Activated CD4-positive, CD25-positive, alpha-beta regulatory T cell treated with anti-CD3 and anti-CD28 coated beads, Interleukin-2, amount 50 U/mL, for 72 hours (primary cell): ENCODE measurements at regions not wholly inside any gene's neighbourhood (a gene's known extent, or its start where the extent isn't known, plus 50 kb on each side); places are given as distances from the start of the nearest gene placed in this dataset.

Experiments used
- DNase-seq: peaks from one replicate; pipeline ENCODE4 v3.0.0; 2021

- no peak for DNase-seq
Observed at GRCh38 chr10:130894471-130894870, 417.1 kb downstream of the TCERG1L start.

DNA sequence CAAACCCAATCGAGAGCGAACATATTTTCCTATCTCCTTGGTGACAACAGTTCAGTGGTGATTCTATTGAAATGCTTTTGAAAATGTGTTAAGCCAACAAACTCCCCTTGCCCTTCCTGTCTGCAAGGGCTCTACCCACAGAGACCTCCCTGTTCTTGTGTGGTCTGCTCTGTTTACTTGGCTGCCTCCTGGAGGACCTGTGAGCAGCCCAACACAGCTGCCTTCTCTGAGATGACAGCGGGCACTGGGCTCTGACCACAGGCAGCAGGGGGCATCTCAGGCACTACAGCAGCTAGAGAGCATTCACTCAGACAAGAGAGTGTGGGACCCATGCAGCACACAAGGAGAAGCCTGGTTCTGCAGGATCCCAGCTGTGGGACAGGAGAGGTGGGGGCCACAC is 416.4 kb downstream of the TCERG1L start:
- no peak for DNase-seq

DNA sequence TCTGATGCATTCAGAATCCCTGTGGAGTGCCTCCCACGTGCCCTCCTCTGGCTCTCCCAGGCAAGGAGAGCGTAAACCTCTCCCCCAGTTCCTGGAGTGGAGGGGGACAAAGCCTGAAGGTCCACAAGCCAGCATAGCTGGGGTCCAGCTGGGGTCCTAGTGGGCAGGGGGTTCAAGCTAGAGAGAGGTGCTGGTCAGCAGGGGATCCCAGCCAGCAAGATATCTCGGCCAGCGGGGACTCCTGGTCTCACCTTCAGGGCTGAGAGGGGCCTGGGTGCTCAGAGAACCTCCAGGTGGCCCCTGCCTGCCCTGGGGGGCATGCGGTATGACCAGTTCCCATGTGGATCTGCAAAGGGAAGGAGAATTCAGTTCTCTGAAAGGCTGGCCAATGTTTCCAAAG is 413.7 kb downstream of the TCERG1L start:
- no peak for DNase-seq

DNA sequence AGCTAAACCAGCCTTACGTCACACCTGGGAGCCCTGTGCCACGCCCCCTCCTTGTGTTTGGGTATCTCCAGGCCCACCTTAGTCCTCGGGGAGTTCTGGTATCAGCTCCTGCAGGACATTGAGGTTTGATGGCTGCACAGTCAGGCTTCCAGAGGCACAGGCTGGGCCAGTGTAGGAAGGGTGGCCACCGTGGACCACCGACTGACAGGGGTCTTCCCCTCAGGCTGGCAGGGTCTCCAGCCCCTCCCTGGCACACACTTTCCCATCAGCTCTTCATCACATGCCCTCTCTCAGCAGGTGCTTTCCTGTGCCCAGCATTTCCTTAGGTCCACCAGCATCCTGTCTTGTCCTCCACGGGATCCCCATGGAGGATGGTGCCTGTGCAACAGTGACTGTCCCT is 413.1 kb downstream of the TCERG1L start:
- no peak for DNase-seq

DNA sequence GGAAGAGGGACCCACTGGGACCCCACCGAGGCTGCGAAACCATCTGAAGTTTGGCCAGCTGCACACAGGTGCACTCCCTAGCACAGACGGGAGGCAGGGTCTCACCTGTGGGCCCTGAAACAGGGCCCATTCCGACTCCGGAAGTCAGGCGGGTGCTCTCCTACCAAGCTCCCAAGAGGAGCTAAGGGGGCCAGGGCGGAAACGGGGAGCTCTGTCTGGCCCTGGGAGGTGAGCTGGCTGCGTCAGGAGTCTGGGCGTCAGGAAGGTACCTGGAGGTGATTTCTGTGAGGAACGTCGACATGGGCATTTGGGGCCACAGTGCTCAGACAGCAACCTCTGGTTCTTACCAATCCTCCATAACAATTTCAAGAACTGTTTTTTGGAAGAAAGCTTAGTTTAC is 411.7 kb downstream of the TCERG1L start:
- DNase-seq, result no peak

- DNase-seq, result no peak
Observed at GRCh38 chr10:130900441-130901160, 410.9 kb downstream of the TCERG1L start.

GRCh38 chr10:130901311-130902165 is 410.0 kb downstream of the TCERG1L start:
- no peak for DNase-seq

DNA sequence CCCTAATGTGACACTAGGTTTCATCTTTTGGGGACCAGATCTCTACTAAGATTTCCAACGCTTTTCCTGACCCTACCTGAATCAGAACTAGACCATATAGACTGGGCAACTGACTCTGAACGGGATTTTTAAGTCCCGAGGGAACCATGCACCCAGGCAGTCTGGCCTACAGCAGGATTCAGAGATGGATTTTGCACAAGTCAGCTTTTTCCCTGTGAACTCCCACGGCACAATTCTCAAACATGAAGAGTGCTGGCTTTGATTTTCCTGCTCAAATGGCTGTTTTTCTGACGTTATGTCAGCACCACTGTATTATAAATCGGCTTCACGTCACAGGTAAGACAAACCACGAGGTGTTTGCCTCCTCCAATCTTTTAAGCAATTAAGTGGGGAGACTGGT is 409.1 kb downstream of the TCERG1L start:
- no peak for DNase-seq

DNA sequence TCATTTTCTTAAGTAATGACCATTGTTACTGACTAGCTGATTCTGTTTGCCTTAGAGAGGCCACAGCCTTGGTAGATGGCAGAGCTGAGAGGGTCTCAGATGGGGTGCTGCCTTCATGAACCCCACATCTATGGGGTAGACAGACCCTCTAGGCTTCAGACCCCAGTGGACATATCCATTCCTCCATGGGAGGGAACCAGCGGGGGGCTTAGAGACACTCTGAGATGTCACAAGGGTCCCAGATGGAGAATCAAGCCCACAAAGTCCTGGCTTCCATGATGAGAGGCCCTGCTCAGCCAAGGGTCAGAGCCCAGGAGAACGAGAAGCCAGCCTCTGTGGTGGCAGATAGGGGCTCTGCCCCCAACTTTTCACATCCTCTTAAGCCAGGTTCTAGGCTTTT is 408.6 kb downstream of the TCERG1L start:
- no peak for DNase-seq

DNA sequence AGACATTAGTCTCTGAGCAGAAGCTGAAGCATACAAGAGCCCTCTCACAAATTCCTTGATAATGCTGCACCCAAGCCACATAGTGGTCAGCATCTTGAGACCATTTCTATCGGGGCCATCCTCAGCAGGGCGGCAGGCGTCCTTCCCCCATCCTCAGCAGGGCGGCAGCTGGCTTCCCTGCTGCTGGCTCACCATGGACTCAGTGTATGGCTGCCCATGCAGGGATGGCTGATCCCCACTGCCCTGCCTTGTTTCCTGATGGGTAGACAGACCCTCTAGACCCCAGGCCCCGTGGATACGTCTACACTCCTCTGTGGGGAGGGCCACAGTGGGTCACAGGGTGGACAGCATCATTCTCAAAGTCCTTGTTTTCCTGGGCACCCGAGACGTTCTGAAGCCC is 406.8 kb downstream of the TCERG1L start:
- DNase-seq, result no peak

- no peak for DNase-seq
Observed at GRCh38 chr10:130905386-130905785, 406.1 kb downstream of the TCERG1L start.

DNA sequence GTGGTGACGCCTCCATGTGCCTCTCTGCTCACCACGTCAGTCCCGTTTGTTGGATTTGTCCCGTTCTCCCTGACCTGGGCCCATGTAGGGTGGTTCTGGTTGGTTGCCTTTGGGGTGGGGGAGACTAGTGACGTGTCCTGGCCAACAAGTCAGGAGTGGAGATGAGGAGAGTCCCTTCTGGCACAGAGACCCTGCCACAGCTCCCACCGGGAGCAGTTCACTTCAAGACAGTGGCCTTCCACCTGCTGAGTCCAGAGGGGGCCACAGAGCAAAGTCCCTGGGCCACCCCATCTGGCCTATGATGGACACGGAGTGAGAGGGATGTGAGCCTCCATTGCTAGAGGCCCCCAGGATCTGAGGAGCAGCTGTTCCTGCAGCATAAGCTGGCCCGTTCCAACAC is 405.6 kb downstream of the TCERG1L start:
- no peak for DNase-seq

- no peak for DNase-seq
Observed at GRCh38 chr10:130910848-130911247, 400.7 kb downstream of the TCERG1L start.

- no peak for DNase-seq
Observed at GRCh38 chr10:130913844-130914243, 397.7 kb downstream of the TCERG1L start.

GRCh38 chr10:130914367-130914766 is 397.2 kb downstream of the TCERG1L start:
- no peak for DNase-seq

DNA sequence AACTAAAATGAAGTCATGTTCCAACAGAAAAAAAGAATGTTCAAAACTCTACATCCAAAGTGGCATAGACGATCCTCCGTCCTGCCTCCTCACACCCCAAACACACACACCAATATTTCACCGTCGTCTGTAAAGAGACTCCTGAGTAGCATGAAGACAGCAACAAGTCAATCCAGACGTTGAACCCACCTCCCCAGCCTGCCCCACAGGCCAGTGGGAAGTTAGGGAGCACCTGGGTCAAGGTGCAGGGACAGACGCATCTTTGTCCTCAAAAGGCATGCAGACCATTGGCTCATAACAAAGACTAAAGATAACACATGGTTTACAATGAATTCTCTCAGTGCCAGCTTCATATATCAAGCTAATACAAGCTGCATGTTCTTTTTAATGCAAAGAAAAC is 396.5 kb downstream of the TCERG1L start:
- DNase-seq, result no peak

DNA sequence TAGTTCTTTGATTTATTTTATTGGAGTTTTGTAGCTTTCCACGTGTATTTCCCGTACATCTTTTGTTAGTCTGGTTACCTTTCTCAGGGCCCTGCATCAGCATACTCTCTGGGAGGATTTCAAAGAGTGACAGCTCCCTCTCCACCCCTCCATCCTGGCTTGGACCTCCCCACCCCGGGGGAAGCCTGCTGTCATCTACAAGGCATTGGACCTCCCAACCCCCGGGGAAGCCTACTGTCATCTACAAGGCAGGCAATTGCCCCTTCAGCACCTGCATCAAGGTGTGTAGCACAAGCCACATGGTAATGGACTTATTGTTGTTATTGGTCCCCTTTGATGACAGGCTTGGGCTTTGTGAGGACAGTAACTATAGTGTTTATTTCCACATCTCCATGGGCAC is 390.1 kb downstream of the TCERG1L start:
- no peak for DNase-seq

GRCh38 chr10:130921911-130922440 is 389.5 kb downstream of the TCERG1L start:
- no peak for DNase-seq

- DNase-seq, result no peak
Observed at GRCh38 chr10:130923596-130923995, 387.9 kb downstream of the TCERG1L start.

GRCh38 chr10:130924138-130924819 is 387.2 kb downstream of the TCERG1L start:
- DNase-seq, result no peak

- DNase-seq, result no peak
Observed at GRCh38 chr10:130926442-130926841, 385.1 kb downstream of the TCERG1L start.

DNA sequence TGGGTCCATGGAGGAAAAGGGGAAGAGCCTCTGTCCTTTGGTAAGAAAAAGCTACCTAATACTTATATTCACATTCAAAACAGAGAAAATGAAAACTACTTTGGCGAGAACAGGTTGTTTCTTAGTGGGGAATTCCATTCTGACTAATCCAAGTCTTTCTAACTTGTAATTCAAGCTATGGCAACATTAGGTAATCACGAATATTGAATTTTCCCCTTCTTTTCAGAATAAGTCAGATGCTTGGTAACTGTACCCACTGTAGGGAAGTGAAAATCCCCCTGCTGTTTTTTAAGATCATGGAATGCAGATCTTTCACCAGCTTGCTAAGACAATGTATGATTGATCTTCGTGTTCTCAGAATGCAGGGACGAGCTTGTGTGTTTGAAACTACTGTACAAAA is 384.4 kb downstream of the TCERG1L start:
- DNase-seq, result no peak

GRCh38 chr10:130928306-130928705 is 383.2 kb downstream of the TCERG1L start:
- DNase-seq, result no peak
